Lower lobe of right lung (tissue), 2 donors: ENCODE measurements at regions not wholly inside any gene's neighbourhood (a gene's known extent, or its start where the extent isn't known, plus 50 kb on each side); places are given as distances from the start of the nearest gene placed in this dataset.

Source experiments
- ATAC-seq, 2 donors: fragments of 200-7000 bp; cut with Tn5 transposase; one replicate each; pipeline ENCODE4 v1.9.1; 2020 to 2022; ENCODE audit warnings: mild to moderate bottlenecking in 2 of 2, moderate library complexity in 2 of 2
- DNase-seq: peaks from one replicate; pipeline ENCODE4 v3.0.0-alpha.2; 2020
- H3K27ac ChIP-seq: fragments of 200-600 bp; one replicate; pipeline ENCODE4 v1.8.0; 2022
- H3K27me3 ChIP-seq: fragments of 200-600 bp; one replicate; pipeline ENCODE4 v1.8.0; 2022; ENCODE audit warnings: low read depth
- H3K36me3 ChIP-seq: fragments of 200-600 bp; one replicate; pipeline ENCODE4 v1.8.0; 2022; ENCODE audit warnings: mild to moderate bottlenecking
- H3K4me1 ChIP-seq: fragments of 200-600 bp; one replicate; pipeline ENCODE4 v1.8.0; 2022
- H3K4me3 ChIP-seq: fragments of 200-600 bp; one replicate; pipeline ENCODE4 v1.8.0; 2022; ENCODE audit warnings: mild to moderate bottlenecking
- H3K9me3 ChIP-seq: fragments of 200-600 bp; one replicate; pipeline ENCODE4 v1.8.0; 2022
- CTCF ChIP-seq: fragments of 200-600 bp; IDR thresholded peaks from one replicate; pipeline ENCODE4 v1.8.0; 2022; ENCODE audit warnings: antibody characterized with exemption, mild to moderate bottlenecking
- intact Hi-C: fragments of 100-400 bp; cut with DNase I; formaldehyde crosslinking; loops from one replicate; pipeline ENCODE4 v1.11.0; 2022
- donor health status: DM: no; HTN: yes; CAD: no; lungs with severe emphysema.

DNA sequence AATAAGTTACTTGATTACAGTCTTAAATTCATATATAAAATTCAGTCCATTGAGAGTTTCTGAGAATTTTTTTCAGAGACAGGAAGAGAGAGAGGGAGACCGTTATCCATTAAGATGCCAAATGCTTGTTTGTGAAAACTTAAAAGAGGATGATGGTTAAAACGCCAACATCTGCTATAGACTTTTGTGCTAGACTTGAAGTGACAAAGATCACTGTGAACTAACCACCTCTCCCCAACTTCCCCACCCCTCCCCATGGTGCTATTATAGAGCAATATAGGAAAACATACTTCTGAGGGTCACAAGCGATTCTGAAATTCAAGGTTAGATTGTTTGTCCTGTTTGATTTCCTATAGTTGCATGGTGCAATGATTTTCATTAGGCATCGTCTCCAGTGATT lies 440.8 kb downstream of the RMST start:
- no peak overlapping the region for H3K4me3 ChIP-seq
- no peaks in the 10 kb centered on the region for H3K36me3 ChIP-seq
- no peaks in the 10 kb centered on the region for H3K9me3 ChIP-seq
- no peaks in the 10 kb centered on the region for H3K4me1 ChIP-seq
- no peak overlapping the region for H3K27ac ChIP-seq
- ATAC-seq: no peak
- TF ChIP-seq CTCF: no peak
- DNase-seq: no peak
- intact Hi-C loops: no loop called here
- H3K27me3 ChIP-seq: no peaks in the 10 kb centered on the region

DNA sequence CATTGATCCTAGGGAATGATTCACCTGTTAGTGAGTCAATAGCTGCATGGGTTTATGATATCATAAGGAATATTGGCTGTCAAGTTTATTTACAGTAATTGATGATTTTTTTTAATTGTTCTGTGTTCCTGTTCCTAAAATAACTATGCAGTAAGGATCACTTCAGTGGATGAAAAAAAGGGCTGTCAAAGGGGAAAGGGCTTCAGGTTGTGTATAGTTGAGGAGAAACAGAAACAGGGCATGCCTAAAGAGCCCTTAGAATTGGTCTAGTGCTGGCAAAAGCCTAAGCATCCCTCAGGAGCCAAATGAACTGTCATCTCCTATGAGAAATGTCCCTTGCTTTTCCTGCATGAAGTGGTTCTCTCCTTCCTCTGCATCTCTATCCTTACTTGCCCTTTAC lies 444.9 kb downstream of the RMST start:
- no peak for TF ChIP-seq CTCF
- Histone ChIP-seq H3K4me1 (no peaks in the 10 kb centered on the region), H3K36me3 (no peaks in the 10 kb centered on the region), H3K27me3 (no peaks in the 10 kb centered on the region), H3K27ac (no peak overlapping the region), H3K9me3 (no peaks in the 10 kb centered on the region), H3K4me3 (no peak overlapping the region)
- intact Hi-C loops: no loop called here
- DNase-seq (no peak), ATAC-seq (no peak)

DNA sequence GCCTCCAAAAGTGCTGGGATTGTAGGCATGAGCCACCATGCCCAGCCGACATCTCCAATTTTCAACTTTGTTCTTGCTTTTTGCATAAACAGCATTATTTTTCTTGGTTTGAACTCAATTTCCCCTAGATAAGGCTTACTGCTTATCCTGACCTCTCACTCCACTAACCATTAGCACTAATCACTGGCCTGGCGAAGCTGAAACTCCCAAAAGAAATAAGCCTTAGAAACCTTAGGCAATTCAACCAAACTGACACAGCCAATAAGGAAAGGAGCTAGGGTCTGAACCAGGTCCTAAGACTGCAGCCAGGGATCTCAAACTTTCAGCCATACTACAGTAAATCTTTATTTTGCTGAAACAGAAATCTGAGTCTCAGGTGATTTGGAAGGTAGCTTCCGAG lies 448.0 kb downstream of the RMST start:
- no peak for TF ChIP-seq CTCF
- Histone ChIP-seq H3K27ac (no peak overlapping the region), H3K27me3 (no peaks in the 10 kb centered on the region), H3K4me1 (no peaks in the 10 kb centered on the region), H3K4me3 (no peak overlapping the region), H3K36me3 (no peaks in the 10 kb centered on the region), H3K9me3 (no peaks in the 10 kb centered on the region)
- DNase-seq: no peak
- intact Hi-C loops: no loop called here
- ATAC-seq: no peak

- Histone ChIP-seq H3K9me3 (no peaks in the 10 kb centered on the region), H3K27me3 (no peaks in the 10 kb centered on the region), H3K36me3 (no peaks in the 10 kb centered on the region), H3K27ac (no peak overlapping the region), H3K4me3 (no peak overlapping the region), H3K4me1 (no peaks in the 10 kb centered on the region)
- TF ChIP-seq CTCF: no peak
- DNase-seq (no peak), ATAC-seq (no peak)
- intact Hi-C loops: no loop called here
Measured at GRCh38 chr12:97912943-97913342, 450.3 kb downstream of the RMST start.

DNA sequence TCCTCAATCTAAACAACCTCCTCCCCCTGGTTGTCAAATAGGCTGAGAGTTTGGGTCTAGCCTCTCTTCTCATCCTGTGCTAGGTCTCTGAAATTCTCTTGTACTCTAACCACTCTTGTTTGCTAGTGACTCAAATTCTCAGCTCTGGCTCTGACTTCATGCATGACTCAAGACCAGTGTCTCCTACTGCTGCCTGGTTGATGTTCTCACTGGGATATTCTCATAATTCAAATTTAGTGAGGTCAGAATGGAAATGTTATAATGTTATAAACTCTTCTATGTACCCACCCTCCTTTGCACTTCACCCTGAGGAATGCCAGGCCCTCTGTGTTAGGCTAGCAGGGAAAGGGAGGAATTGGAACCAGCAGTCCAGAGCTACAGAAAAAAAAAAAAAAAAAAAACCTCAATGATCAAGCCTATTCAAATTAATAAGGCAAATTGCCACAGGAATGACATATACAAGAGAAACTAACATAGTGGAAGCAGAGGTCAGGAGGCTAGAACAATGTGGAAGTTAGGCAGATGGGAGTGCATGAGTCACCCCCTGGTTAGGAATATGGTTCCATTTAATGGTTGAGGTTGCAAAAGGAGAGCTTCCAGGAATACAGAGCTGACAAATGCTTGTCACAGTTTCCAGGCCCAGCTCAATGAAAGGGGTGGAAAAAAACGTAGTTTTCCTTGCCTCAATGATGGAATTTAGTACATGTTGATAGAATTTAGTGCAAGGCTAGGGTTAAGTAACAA lies 459.5 kb downstream of the RMST start:
- intact Hi-C loops: no loop called here
- Histone ChIP-seq H3K27ac (no peak overlapping the region), H3K27me3 (no peaks in the 10 kb centered on the region), H3K4me3 (no peak overlapping the region), H3K9me3 (no peaks in the 10 kb centered on the region), H3K4me1 (no peaks in the 10 kb centered on the region), H3K36me3 (no peaks in the 10 kb centered on the region)
- ATAC-seq (peak in 1 of 2 donors; percentile 42), DNase-seq (no peak)
- no peak for TF ChIP-seq CTCF
